ENCODE measurements at regions not wholly inside any gene's neighbourhood (a gene's known extent, or its start where the extent isn't known, plus 50 kb on each side); places are given as distances from the start of the nearest gene placed in this dataset.

- no peak overlapping the region for H2AK5ac ChIP-seq (ENCODE audit: low read depth, low read length)
- WGBS, 2 donors (ENCODE audit: extremely low coverage in 2 of 2, insufficient read length in 2 of 2, insufficient replicate concordance in 1 of 2): no CpG with 5 or more reads among the region's 7 CpGs
- no peak overlapping the region for H2BK120ac ChIP-seq (ENCODE audit: low read depth, low read length)
- DNase-seq (ENCODE audit: low spot score): no peak
- no peak overlapping the region for H3K18ac ChIP-seq (ENCODE audit: low read length)
- no peak overlapping the region for H2AFZ ChIP-seq (ENCODE audit: low read length)
- no peak overlapping the region for H3K27ac ChIP-seq (replicated peaks; ENCODE audit: low read length)
- no peaks in the 10 kb centered on the region for H3K27me3 ChIP-seq (ENCODE audit: control insufficient read depth in 3 of 3, insufficient read depth in 3 of 3, low read depth in 1 of 3, low read length in 3 of 3)
- no peaks in the 10 kb centered on the region for H3K79me1 ChIP-seq (ENCODE audit: low read depth, low read length)
- no peak overlapping the region for H3K4ac ChIP-seq (ENCODE audit: low read length)
- H2BK5ac ChIP-seq (ENCODE audit: low read length): no peak overlapping the region
- no peak overlapping the region for H3K4me2 ChIP-seq (ENCODE audit: insufficient read depth, low read length, poor library complexity, severe bottlenecking)
- no peaks in the 10 kb centered on the region for H3K4me1 ChIP-seq (ENCODE audit: control insufficient read depth in 2 of 2, insufficient read depth in 1 of 2, low read depth in 1 of 2, low read length in 2 of 2)
- no peak overlapping the region for H3K23ac ChIP-seq (ENCODE audit: low read depth, low read length, poor library complexity)
- no peak overlapping the region for H4K91ac ChIP-seq (ENCODE audit: low read depth, low read length, poor library complexity)
- H2BK12ac ChIP-seq (ENCODE audit: low read length): no peak overlapping the region
- no peak overlapping the region for H2BK15ac ChIP-seq (ENCODE audit: low read length)
- no peaks in the 10 kb centered on the region for H3K36me3 ChIP-seq (replicated peaks in 1 of 2; ENCODE audit: control insufficient read depth in 2 of 2, insufficient read depth in 2 of 2, low read length in 2 of 2)
- H3K9me3 ChIP-seq (replicated peaks in 1 of 2; ENCODE audit: control insufficient read depth in 2 of 2, insufficient read depth in 1 of 2, low read depth in 1 of 2, low read length in 2 of 2): no peaks in the 10 kb centered on the region
- no peak overlapping the region for H3K14ac ChIP-seq (ENCODE audit: low read length)
- H3K4me3 ChIP-seq (ENCODE audit: low read length in 2 of 2): no peak overlapping the region
- no peak overlapping the region for H4K8ac ChIP-seq (ENCODE audit: low read depth, low read length)
- H3K9ac ChIP-seq (ENCODE audit: low read depth, low read length, poor library complexity): no peak overlapping the region
These were observed 186.5 kb downstream of the KLF13 start for GRCh38 chr15:31513178-31513577.

- Histone ChIP-seq H3K79me1 (ENCODE audit: low read depth, low read length) (no peaks in the 10 kb centered on the region), H3K4me2 (ENCODE audit: insufficient read depth, low read length, poor library complexity, severe bottlenecking) (no peak overlapping the region), H3K4me1 (ENCODE audit: control insufficient read depth in 2 of 2, insufficient read depth in 1 of 2, low read depth in 1 of 2, low read length in 2 of 2) (no peaks in the 10 kb centered on the region), H3K9me3 (replicated peaks in 1 of 2; ENCODE audit: control insufficient read depth in 2 of 2, insufficient read depth in 1 of 2, low read depth in 1 of 2, low read length in 2 of 2) (no peaks in the 10 kb centered on the region), H2AFZ (ENCODE audit: low read length) (no peak overlapping the region), H2BK15ac (ENCODE audit: low read length) (no peak overlapping the region), H2BK5ac (ENCODE audit: low read length) (no peak overlapping the region), H2AK5ac (ENCODE audit: low read depth, low read length) (no peak overlapping the region), H3K36me3 (replicated peaks in 1 of 2; ENCODE audit: control insufficient read depth in 2 of 2, insufficient read depth in 2 of 2, low read length in 2 of 2) (no peaks in the 10 kb centered on the region), H4K91ac (ENCODE audit: low read depth, low read length, poor library complexity) (no peak overlapping the region), H3K4ac (ENCODE audit: low read length) (no peak overlapping the region), H3K27ac (replicated peaks; ENCODE audit: low read length) (no peak overlapping the region), H4K8ac (ENCODE audit: low read depth, low read length) (no peak overlapping the region), H2BK12ac (ENCODE audit: low read length) (no peak overlapping the region), H3K18ac (ENCODE audit: low read length) (no peak overlapping the region), H3K23ac (ENCODE audit: low read depth, low read length, poor library complexity) (no peak overlapping the region), H3K9ac (ENCODE audit: low read depth, low read length, poor library complexity) (no peak overlapping the region), H2BK120ac (ENCODE audit: low read depth, low read length) (no peak overlapping the region), H3K27me3 (ENCODE audit: control insufficient read depth in 3 of 3, insufficient read depth in 3 of 3, low read depth in 1 of 3, low read length in 3 of 3) (no peaks in the 10 kb centered on the region), H3K4me3 (ENCODE audit: low read length in 2 of 2) (no peak overlapping the region), H3K14ac (ENCODE audit: low read length) (no peak overlapping the region)
- DNase-seq (ENCODE audit: low spot score): no peak
- no CpG with 5 or more reads among the region's 1 CpG for WGBS, 2 donors (ENCODE audit: extremely low coverage in 2 of 2, insufficient read length in 2 of 2, insufficient replicate concordance in 1 of 2)
These were observed 189.8 kb downstream of the KLF13 start for GRCh38 chr15:31516440-31516839.

- no peak overlapping the region for H2BK12ac ChIP-seq (ENCODE audit: low read length)
- no peak overlapping the region for H3K4ac ChIP-seq (ENCODE audit: low read length)
- H3K36me3 ChIP-seq (replicated peaks in 1 of 2; ENCODE audit: control insufficient read depth in 2 of 2, insufficient read depth in 2 of 2, low read length in 2 of 2): no peaks in the 10 kb centered on the region
- H4K8ac ChIP-seq (ENCODE audit: low read depth, low read length): no peak overlapping the region
- H2AFZ ChIP-seq (ENCODE audit: low read length): no peak overlapping the region
- H3K27me3 ChIP-seq (ENCODE audit: control insufficient read depth in 3 of 3, insufficient read depth in 3 of 3, low read depth in 1 of 3, low read length in 3 of 3): no peaks in the 10 kb centered on the region
- H3K4me1 ChIP-seq (ENCODE audit: control insufficient read depth in 2 of 2, insufficient read depth in 1 of 2, low read depth in 1 of 2, low read length in 2 of 2): peaks cover 0 to under 1% of the 10 kb centered on the region in 2 donors
- H3K9me3 ChIP-seq (replicated peaks in 1 of 2; ENCODE audit: control insufficient read depth in 2 of 2, insufficient read depth in 1 of 2, low read depth in 1 of 2, low read length in 2 of 2): no peaks in the 10 kb centered on the region
- no peak overlapping the region for H3K23ac ChIP-seq (ENCODE audit: low read depth, low read length, poor library complexity)
- H3K9ac ChIP-seq (ENCODE audit: low read depth, low read length, poor library complexity): no peak overlapping the region
- no peak overlapping the region for H2AK5ac ChIP-seq (ENCODE audit: low read depth, low read length)
- DNase-seq (ENCODE audit: low spot score): no peak
- H3K14ac ChIP-seq (ENCODE audit: low read length): no peak overlapping the region
- no peak overlapping the region for H2BK120ac ChIP-seq (ENCODE audit: low read depth, low read length)
- H3K79me1 ChIP-seq (ENCODE audit: low read depth, low read length): no peaks in the 10 kb centered on the region
- no peak overlapping the region for H4K91ac ChIP-seq (ENCODE audit: low read depth, low read length, poor library complexity)
- no peak overlapping the region for H3K4me2 ChIP-seq (ENCODE audit: insufficient read depth, low read length, poor library complexity, severe bottlenecking)
- no peak overlapping the region for H3K18ac ChIP-seq (ENCODE audit: low read length)
- H3K27ac ChIP-seq (replicated peaks; ENCODE audit: low read length): no peak overlapping the region
- no peak overlapping the region for H2BK5ac ChIP-seq (ENCODE audit: low read length)
- H2BK15ac ChIP-seq (ENCODE audit: low read length): no peak overlapping the region
- WGBS, 2 donors (ENCODE audit: extremely low coverage in 2 of 2, insufficient read length in 2 of 2, insufficient replicate concordance in 1 of 2): no CpG with 5 or more reads among the region's 4 CpGs
- no peak overlapping the region for H3K4me3 ChIP-seq (ENCODE audit: low read length in 2 of 2)
These were observed 190.2 kb downstream of the KLF13 start for GRCh38 chr15:31516874-31517273.

- Histone ChIP-seq H2AK5ac (ENCODE audit: low read depth, low read length) (no peak overlapping the region), H3K4me3 (ENCODE audit: low read length in 2 of 2) (no peak overlapping the region), H3K9ac (ENCODE audit: low read depth, low read length, poor library complexity) (no peak overlapping the region), H4K8ac (ENCODE audit: low read depth, low read length) (no peak overlapping the region), H2BK5ac (ENCODE audit: low read length) (no peak overlapping the region), H3K4me2 (ENCODE audit: insufficient read depth, low read length, poor library complexity, severe bottlenecking) (no peak overlapping the region), H3K23ac (ENCODE audit: low read depth, low read length, poor library complexity) (no peak overlapping the region), H2AFZ (ENCODE audit: low read length) (no peak overlapping the region), H2BK120ac (ENCODE audit: low read depth, low read length) (no peak overlapping the region), H2BK12ac (ENCODE audit: low read length) (no peak overlapping the region), H3K9me3 (replicated peaks in 1 of 2; ENCODE audit: control insufficient read depth in 2 of 2, insufficient read depth in 1 of 2, low read depth in 1 of 2, low read length in 2 of 2) (no peaks in the 10 kb centered on the region), H4K91ac (ENCODE audit: low read depth, low read length, poor library complexity) (no peak overlapping the region), H3K4ac (ENCODE audit: low read length) (no peak overlapping the region), H3K18ac (ENCODE audit: low read length) (no peak overlapping the region), H3K27ac (replicated peaks; ENCODE audit: low read length) (no peak overlapping the region), H2BK15ac (ENCODE audit: low read length) (no peak overlapping the region), H3K36me3 (replicated peaks in 1 of 2; ENCODE audit: control insufficient read depth in 2 of 2, insufficient read depth in 2 of 2, low read length in 2 of 2) (no peaks in the 10 kb centered on the region), H3K27me3 (ENCODE audit: control insufficient read depth in 3 of 3, insufficient read depth in 3 of 3, low read depth in 1 of 3, low read length in 3 of 3) (no peaks in the 10 kb centered on the region), H3K14ac (ENCODE audit: low read length) (no peak overlapping the region), H3K4me1 (ENCODE audit: control insufficient read depth in 2 of 2, insufficient read depth in 1 of 2, low read depth in 1 of 2, low read length in 2 of 2) (peaks cover 0 to 3% of the 10 kb centered on the region in 2 donors), H3K79me1 (ENCODE audit: low read depth, low read length) (no peaks in the 10 kb centered on the region)
- WGBS, 2 donors (ENCODE audit: extremely low coverage in 2 of 2, insufficient read length in 2 of 2, insufficient replicate concordance in 1 of 2): no CpG with 5 or more reads among the region's 5 CpGs
- no peak for DNase-seq (ENCODE audit: low spot score)
These were observed 191.1 kb downstream of the KLF13 start for GRCh38 chr15:31517711-31518110.
